ENCODE measurements at regions not wholly inside any gene's neighbourhood (a gene's known extent, or its start where the extent isn't known, plus 50 kb on each side); places are given as distances from the start of the nearest gene placed in this dataset.

DNA sequence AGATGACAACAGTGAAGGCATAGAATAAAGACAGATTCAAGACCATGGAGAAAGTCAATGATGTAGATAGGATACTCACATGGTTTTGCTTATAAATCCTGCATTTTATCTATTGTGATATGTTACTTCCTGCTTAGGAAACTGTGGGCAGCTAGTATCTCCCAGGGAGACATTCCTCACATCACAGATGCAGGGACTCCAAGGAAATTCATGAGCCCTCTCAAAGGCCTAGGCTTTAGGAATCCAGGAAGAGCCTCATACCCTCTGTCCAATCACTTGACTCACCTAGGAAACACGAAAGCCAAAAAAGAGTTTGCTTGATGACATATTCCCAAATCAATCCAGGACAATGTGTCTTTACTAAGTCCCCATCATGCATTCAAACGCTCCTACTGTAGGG, 247.8 kb upstream of the KLHL29 start:
- H3K4me3 ChIP-seq (ENCODE audit: low read length): no peak overlapping the region
- TF ChIP-seq, protein P1, sequence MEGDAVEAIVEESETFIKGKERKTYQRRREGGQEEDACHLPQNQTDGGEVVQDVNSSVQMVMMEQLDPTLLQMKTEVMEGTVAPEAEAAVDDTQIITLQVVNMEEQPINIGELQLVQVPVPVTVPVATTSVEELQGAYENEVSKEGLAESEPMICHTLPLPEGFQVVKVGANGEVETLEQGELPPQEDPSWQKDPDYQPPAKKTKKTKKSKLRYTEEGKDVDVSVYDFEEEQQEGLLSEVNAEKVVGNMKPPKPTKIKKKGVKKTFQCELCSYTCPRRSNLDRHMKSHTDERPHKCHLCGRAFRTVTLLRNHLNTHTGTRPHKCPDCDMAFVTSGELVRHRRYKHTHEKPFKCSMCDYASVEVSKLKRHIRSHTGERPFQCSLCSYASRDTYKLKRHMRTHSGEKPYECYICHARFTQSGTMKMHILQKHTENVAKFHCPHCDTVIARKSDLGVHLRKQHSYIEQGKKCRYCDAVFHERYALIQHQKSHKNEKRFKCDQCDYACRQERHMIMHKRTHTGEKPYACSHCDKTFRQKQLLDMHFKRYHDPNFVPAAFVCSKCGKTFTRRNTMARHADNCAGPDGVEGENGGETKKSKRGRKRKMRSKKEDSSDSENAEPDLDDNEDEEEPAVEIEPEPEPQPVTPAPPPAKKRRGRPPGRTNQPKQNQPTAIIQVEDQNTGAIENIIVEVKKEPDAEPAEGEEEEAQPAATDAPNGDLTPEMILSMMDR (conservative IDR thresholded peaks at IDR 0.05; ENCODE audit: low read length): no peak
- no peak for DNase-seq (ENCODE audit: low read depth)

DNA sequence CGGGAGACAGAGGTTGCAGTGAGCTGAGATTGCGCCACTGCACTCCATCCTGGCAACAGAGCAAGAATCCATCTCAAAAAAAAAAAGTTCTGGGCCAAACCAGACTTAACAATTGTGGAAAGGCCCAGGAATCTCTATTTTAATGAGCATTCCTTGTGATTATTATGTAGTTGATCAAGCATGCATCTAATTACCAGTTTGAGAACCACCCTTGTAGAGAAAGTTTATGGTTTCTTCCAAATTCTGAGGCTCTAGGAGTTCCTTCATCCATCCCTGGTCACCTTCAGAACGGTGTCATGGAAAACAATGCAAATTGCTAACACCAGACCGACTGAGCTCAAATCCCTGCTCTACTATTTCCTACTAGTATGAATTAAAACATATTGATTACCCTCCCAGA, 246.3 kb upstream of the KLHL29 start:
- DNase-seq (ENCODE audit: low read depth): no peak
- TF ChIP-seq, protein P1 (conservative IDR thresholded peaks at IDR 0.05; ENCODE audit: low read length): no peak
- no peak overlapping the region for H3K4me3 ChIP-seq (ENCODE audit: low read length)

DNA sequence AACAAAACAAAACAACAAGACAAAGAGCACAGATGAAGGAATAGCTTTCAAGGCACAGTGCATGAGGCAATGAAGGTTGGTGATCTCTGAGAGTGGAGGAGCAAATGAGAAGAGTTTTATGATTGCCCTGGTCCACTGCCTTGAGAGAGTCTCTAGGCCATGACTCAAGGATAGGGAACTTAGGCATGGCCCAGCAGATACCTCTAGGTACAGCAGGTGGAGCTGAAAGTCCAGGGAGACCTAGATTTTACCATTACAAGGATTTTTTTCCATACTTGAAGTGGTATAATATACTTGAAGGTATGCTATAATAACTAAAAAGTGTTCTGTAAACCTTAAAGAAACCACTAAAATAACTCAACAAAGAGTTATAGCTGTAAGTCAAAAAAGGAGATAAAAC, 239.5 kb upstream of the KLHL29 start:
- TF ChIP-seq, protein P1 (conservative IDR thresholded peaks at IDR 0.05; ENCODE audit: low read length): no peak
- DNase-seq (ENCODE audit: low read depth): no peak
- no peak overlapping the region for H3K4me3 ChIP-seq (ENCODE audit: low read length)

DNA sequence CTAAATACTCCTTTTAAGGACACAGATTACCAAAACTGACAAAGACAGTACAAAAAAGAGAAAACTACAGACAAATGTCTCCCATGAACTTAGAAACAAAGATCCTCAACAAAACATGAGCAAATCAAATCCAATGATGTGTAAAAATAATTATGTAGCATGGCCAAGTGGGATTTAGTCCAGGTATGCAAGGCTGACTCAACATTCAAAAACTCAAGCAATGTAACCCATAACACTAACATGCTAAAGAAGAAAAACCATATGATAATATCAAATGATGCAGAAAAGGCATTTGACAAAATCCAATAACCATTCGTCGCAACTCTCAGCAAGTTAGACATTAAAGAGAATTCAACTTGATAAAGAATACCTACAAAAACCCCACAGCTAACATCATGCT, 239.0 kb upstream of the KLHL29 start:
- TF ChIP-seq, protein P1 (conservative IDR thresholded peaks at IDR 0.05; ENCODE audit: low read length): no peak
- H3K4me3 ChIP-seq (ENCODE audit: low read length): no peak overlapping the region
- DNase-seq (ENCODE audit: low read depth): no peak

DNA sequence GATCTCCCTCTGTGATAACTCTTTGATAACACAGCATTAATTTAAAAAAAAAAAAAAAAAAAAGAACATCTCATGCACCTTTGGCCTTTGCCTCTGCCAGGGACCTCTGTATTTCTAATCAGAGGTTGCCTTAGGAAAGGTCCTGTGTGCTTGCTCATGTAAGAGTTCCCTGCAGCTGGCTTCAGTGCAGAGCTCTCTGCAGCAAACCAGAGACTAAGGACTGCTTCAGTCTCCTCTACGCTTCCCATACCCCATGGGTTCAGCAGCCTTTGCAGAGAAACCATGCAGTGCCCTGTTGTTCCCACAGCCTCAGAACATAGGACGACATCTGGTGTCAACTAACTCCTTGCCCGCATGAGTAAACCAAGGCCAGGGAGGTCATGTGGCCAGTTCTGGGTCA, 236.6 kb upstream of the KLHL29 start:
- TF ChIP-seq, protein P1 (conservative IDR thresholded peaks at IDR 0.05; ENCODE audit: low read length): no peak
- no peak overlapping the region for H3K4me3 ChIP-seq (ENCODE audit: low read length)
- DNase-seq (ENCODE audit: low read depth): no peak

DNA sequence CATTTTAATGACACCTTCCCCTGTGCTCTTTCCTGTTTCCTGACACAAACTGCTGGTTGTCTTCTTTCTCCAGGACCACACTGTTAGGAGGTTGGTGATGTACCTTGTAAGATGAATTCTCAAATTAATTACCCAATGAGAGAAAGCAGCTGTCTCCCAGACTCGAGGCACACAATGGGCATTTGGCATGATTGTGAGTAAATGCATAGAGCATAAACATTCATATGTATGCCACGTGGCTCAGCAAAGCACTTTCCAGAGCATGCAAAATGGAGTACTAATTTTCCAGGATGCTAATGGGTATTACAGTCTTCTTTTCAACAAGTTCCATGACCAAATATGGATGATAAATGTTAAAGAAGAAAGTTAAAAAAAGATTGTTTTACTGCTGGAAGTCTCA, 235.2 kb upstream of the KLHL29 start:
- TF ChIP-seq, protein P1 (conservative IDR thresholded peaks at IDR 0.05; ENCODE audit: low read length): no peak

DNA sequence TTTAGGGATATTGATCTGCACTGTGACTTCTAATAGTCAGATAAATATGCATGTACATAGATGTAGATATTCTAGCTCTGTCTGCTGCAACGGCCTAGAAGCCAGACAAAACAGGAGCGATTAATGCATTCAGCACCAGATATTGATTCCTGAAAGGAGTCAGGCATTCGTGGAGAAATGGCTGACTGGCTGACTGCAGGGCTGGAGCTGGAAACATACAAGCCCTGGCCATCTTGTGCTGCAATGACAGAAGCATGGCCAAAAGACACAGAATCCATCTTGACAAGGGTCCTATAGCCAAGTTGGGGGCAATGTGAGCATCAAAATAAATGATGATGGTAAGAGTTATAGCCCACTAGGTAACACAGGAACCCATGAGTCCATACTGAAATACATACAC, 231.5 kb upstream of the KLHL29 start:
- no peak for DNase-seq (ENCODE audit: low read depth)
- no peak overlapping the region for H3K4me3 ChIP-seq (ENCODE audit: low read length)
- TF ChIP-seq, protein P1 (conservative IDR thresholded peaks at IDR 0.05; ENCODE audit: low read length): no peak

More for the DNA sequence above, 235.2 kb upstream of the KLHL29 start:
- no peak overlapping the region for H3K4me3 ChIP-seq (ENCODE audit: low read length)
- no peak for DNase-seq (ENCODE audit: low read depth)

All from AG10803 (cell line).